WERI-Rb-1 (cell line): ENCODE measurements at regions not wholly inside any gene's neighbourhood (a gene's known extent, or its start where the extent isn't known, plus 50 kb on each side); places are given as distances from the start of the nearest gene placed in this dataset.

Experiments used
- DNase-seq: peaks from one replicate; pipeline ENCODE4 v3.0.0-alpha.2; 2020
- H3K27ac ChIP-seq: fragments of 250-450 bp; sonication (Bioruptor Pico); 2 replicates; pipeline ENCODE4 v1.5.1; 2020; ENCODE audit warnings: mild to moderate bottlenecking, moderate library complexity
- H3K27me3 ChIP-seq: fragments of 250-450 bp; sonication (Bioruptor Pico); 2 replicates; pipeline ENCODE4 v1.5.1; 2021; ENCODE audit warnings: mild to moderate bottlenecking, low read depth, moderate library complexity; ENCODE audit not compliant: insufficient read depth, severe bottlenecking
- H3K36me3 ChIP-seq: fragments of 250-450 bp; sonication (Bioruptor Pico); 2 replicates; pipeline ENCODE4 v1.5.1; 2020; ENCODE audit warnings: mild to moderate bottlenecking, moderate library complexity
- H3K4me3 ChIP-seq: 2 replicates; pipeline ENCODE4 v1.5.1; 2011; ENCODE audit warnings: low read depth, mild to moderate bottlenecking, control low read depth, low read length
- H3K9me3 ChIP-seq: fragments of 250-450 bp; sonication (Bioruptor Pico); 2 replicates; pipeline ENCODE4 v1.5.1; 2021; ENCODE audit warnings: mild to moderate bottlenecking, moderate library complexity; ENCODE audit not compliant: severe bottlenecking
- CTCF ChIP-seq: IDR thresholded peaks from 2 replicates; pipeline ENCODE4 v1.5.1; 2011; ENCODE audit warnings: low read depth, mild to moderate bottlenecking, control low read depth, inconsistent platforms, low read length

DNA sequence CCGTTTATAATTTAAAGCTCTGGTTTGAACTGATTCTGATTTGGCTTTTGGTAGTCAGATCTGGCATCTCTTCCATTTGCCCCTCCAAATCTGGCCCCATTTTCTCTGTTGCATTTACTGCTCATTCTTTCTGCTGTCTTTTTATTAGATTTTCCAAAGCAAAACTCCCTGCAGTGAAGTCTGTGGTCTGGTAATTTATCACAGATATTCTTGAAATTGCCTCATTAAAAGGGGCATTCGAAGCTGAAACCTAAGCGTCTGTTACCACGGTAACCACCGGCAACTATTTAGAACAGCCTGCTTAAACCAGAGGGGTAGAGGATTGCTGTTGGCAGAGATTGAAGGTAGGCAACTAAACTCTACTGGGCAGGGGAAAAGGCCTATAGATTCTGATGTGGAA lies 111.5 kb upstream of the UPP2 start:
- no peaks in the 10 kb centered on the region for H3K27me3 ChIP-seq
- no peak overlapping the region for H3K4me3 ChIP-seq
- H3K36me3 ChIP-seq = no peaks in the 10 kb centered on the region
- DNase-seq = no peak
- H3K9me3 ChIP-seq = no peaks in the 10 kb centered on the region
- no peak for TF ChIP-seq CTCF
- H3K27ac ChIP-seq = no peak overlapping the region

DNA sequence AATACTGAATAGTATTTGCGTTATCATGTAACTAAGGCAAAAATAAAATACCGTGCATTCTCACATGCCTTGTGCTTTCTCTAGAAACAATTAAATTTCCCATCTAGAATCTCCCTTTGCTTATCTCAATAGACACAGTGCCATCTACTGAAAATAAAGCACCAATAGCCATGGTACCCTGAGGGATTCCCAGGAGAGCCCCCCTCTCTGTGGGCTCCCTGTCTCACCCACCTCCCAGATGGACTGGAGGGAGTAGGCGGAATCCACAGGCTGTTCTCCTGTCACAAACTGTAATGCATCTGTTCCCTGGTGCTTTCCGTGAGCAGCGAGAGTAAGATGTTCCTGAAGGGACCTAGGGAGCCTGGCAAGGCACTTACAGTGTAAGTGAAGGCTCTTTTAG lies 112.4 kb upstream of the UPP2 start:
- no peak for DNase-seq
- H3K27ac ChIP-seq = no peak overlapping the region
- no peak overlapping the region for H3K4me3 ChIP-seq
- H3K36me3 ChIP-seq = no peaks in the 10 kb centered on the region
- H3K27me3 ChIP-seq = no peaks in the 10 kb centered on the region
- TF ChIP-seq CTCF = no peak
- no peaks in the 10 kb centered on the region for H3K9me3 ChIP-seq

DNA sequence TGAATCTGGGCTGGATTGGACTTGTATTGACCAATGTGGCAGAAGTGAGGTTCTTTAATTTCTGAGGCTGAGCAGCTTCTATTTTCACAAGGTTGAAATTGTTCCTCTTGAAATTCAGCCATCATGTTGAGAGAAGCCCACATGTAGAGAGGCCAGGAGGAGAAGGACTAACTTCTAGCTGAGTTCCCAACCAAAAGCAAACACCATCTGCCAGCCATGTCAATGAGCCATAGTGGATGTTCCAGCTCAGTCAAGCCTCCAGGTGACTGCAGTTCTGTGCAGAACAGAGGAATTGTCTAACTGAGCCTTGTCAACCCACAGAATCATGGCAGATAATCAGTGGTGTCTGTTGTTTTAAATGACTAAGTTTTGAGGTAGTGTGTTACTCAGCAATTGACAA lies 110.6 kb upstream of the ACVR1 start:
- no peak for DNase-seq
- Histone ChIP-seq H3K27me3 (no peaks in the 10 kb centered on the region), H3K27ac (no peak overlapping the region), H3K36me3 (no peaks in the 10 kb centered on the region), H3K4me3 (no peak overlapping the region), H3K9me3 (no peaks in the 10 kb centered on the region)
- TF ChIP-seq CTCF = no peak

GRCh38 chr2:157984866-157985265 lies 108.7 kb upstream of the ACVR1 start:
- Histone ChIP-seq H3K9me3 (peaks cover 3% of the 10 kb centered on the region), H3K36me3 (no peaks in the 10 kb centered on the region), H3K27ac (no peak overlapping the region), H3K27me3 (no peaks in the 10 kb centered on the region), H3K4me3 (no peak overlapping the region)
- DNase-seq = no peak
- no peak for TF ChIP-seq CTCF

- Histone ChIP-seq H3K4me3 (no peak overlapping the region), H3K9me3 (peaks cover 3% of the 10 kb centered on the region), H3K27ac (no peak overlapping the region), H3K27me3 (no peaks in the 10 kb centered on the region), H3K36me3 (no peaks in the 10 kb centered on the region)
- TF ChIP-seq CTCF = no peak
- no peak for DNase-seq
Observed at GRCh38 chr2:157980020-157980419, 103.9 kb upstream of the ACVR1 start.

- H3K9me3 ChIP-seq = no peaks in the 10 kb centered on the region
- no peak overlapping the region for H3K27ac ChIP-seq
- no peaks in the 10 kb centered on the region for H3K36me3 ChIP-seq
- DNase-seq = no peak
- TF ChIP-seq CTCF = no peak
- no peaks in the 10 kb centered on the region for H3K27me3 ChIP-seq
- H3K4me3 ChIP-seq = no peak overlapping the region
Observed at GRCh38 chr2:157971702-157972101, 95.6 kb upstream of the ACVR1 start.
